ENCODE measurements at regions not wholly inside any gene's neighbourhood (a gene's known extent, or its start where the extent isn't known, plus 50 kb on each side); places are given as distances from the start of the nearest gene placed in this dataset.
"Not testable (repeated sequence)": the region's sequence is repeated elsewhere in the genome, so short reads cannot be mapped to it uniquely, and the experiment has no call there.

- DNase-seq: no peak
Observed at GRCh38 chr1:4121834-4122512, 221.9 kb upstream of the C1orf174 start.

- no peak for DNase-seq
Observed at GRCh38 chr1:4122513-4123160, 222.6 kb upstream of the C1orf174 start.

- DNase-seq: no peak
Observed at GRCh38 chr1:4124631-4125145, 224.6 kb upstream of the C1orf174 start.

- DNase-seq: no peak
Observed at GRCh38 chr1:4126251-4126650, 226.2 kb upstream of the C1orf174 start.

GRCh38 chr1:4126731-4127591 is 226.9 kb upstream of the C1orf174 start:
- no peak for DNase-seq

- DNase-seq: no peak
Observed at GRCh38 chr1:4127592-4128140, 227.6 kb upstream of the C1orf174 start.

- no peak for DNase-seq
Observed at GRCh38 chr1:4128616-4129015, 228.5 kb upstream of the C1orf174 start.

GRCh38 chr1:4129693-4130092 is 229.6 kb upstream of the C1orf174 start:
- no peak for DNase-seq

- no peak for DNase-seq
Observed at GRCh38 chr1:4130096-4130495, 230.0 kb upstream of the C1orf174 start.

- no peak for DNase-seq
Observed at GRCh38 chr1:4131734-4132133, 231.7 kb upstream of the C1orf174 start.

GRCh38 chr1:4132352-4133296 is 232.6 kb upstream of the C1orf174 start:
- no peak for DNase-seq

- no peak for DNase-seq
Observed at GRCh38 chr1:4133297-4133938, 233.3 kb upstream of the C1orf174 start.

- no peak for DNase-seq
Observed at GRCh38 chr1:4133939-4134321, 233.9 kb upstream of the C1orf174 start.

- DNase-seq: not testable (repeated sequence)
Observed at GRCh38 chr1:4135853-4136252, 235.8 kb upstream of the C1orf174 start.

- no peak for DNase-seq
Observed at GRCh38 chr1:4137621-4138415, 237.7 kb upstream of the C1orf174 start.

GRCh38 chr1:4139646-4140045 is 239.6 kb upstream of the C1orf174 start:
- no peak for DNase-seq

GRCh38 chr1:4140241-4140640 is 240.2 kb upstream of the C1orf174 start:
- no peak for DNase-seq

- DNase-seq: no peak
Observed at GRCh38 chr1:4140821-4141220, 240.7 kb upstream of the C1orf174 start.

- no peak for DNase-seq
Observed at GRCh38 chr1:4144349-4144971, 244.4 kb upstream of the C1orf174 start.

- no peak for DNase-seq
Observed at GRCh38 chr1:4146101-4146500, 246.0 kb upstream of the C1orf174 start.
